ENCODE measurements at regions not wholly inside any gene's neighbourhood (a gene's known extent, or its start where the extent isn't known, plus 50 kb on each side); places are given as distances from the start of the nearest gene placed in this dataset.

- TF ChIP-seq GATA2 (IDR thresholded peaks at IDR 0.05; ENCODE audit: low read depth, low read length) = no peak
- no peak for TF ChIP-seq GATA3 (IDR thresholded peaks at IDR 0.05; ENCODE audit: low read depth, low read length)
Observed at GRCh38 chr3:59432665-59433064, 382.8 kb upstream of the CFAP20DC start.

Data from SH-SY5Y (cell line).